Thyroid gland (tissue), 4 donors: ENCODE measurements at regions not wholly inside any gene's neighbourhood (a gene's known extent, or its start where the extent isn't known, plus 50 kb on each side); places are given as distances from the start of the nearest gene placed in this dataset.

Experiments used
- DNase-seq, 2 donors: peaks; one replicate each; pipeline ENCODE4 v3.0.0-alpha.2; 2019
- H3K27ac ChIP-seq, 3 donors: fragments of 200-600 bp; sonication (generic); 1 replicate in 2 of 3; 2 replicates in 1 of 3; pipeline ENCODE4 v1.5.1; 2016 to 2019; ENCODE audit warnings: mild to moderate bottlenecking in 1 of 3, moderate library complexity in 1 of 3
- H3K27me3 ChIP-seq: fragments of 200-600 bp; sonication (generic); one replicate; pipeline ENCODE4 v1.5.1; 2019
- H3K36me3 ChIP-seq, 2 donors: fragments of 200-600 bp; sonication (generic); one replicate each; pipeline ENCODE4 v1.5.1; 2016 to 2019
- H3K4me1 ChIP-seq, 2 donors: fragments of 200-600 bp; sonication (generic); one replicate each; pipeline ENCODE4 v1.5.1; 2017 to 2019
- H3K4me3 ChIP-seq, 3 donors: fragments of 200-600 bp; sonication (generic); replicated peaks in 1 of 3; 1 replicate in 2 of 3; 2 replicates in 1 of 3; pipeline ENCODE4 v1.5.1; 2016; ENCODE audit warnings: mild to moderate bottlenecking in 1 of 3
- H3K9me3 ChIP-seq: fragments of 200-600 bp; sonication (generic); one replicate; pipeline ENCODE4 v1.5.1; 2017
- CTCF ChIP-seq, 6 experiments: fragments of 200-600 bp in 3 of 6; fragments of 450-650 bp in 3 of 6; sonication (generic) in 3 of 6; IDR thresholded peaks; one replicate each; pipeline ENCODE4 v1.5.1; 2016 to 2019; ENCODE audit warnings: antibody characterized with exemption in 6 of 6, mild to moderate bottlenecking in 2 of 6, inconsistent platforms in 1 of 6, moderate library complexity in 1 of 6
- POLR2A ChIP-seq, 2 donors: fragments of 450-650 bp; IDR thresholded peaks; one replicate each; pipeline ENCODE4 v1.6.1; 2017; ENCODE audit warnings: antibody characterized with exemption in 2 of 2, mild to moderate bottlenecking in 2 of 2, moderate library complexity in 1 of 2
- WGBS, 2 donors: methylation state at CpG; one replicate each; pipeline ENCODE4 v1.1.5; 2017; 5-methylcytosine and 5-hydroxymethylcytosine counted together
- intact Hi-C: fragments of 100-400 bp; cut with DNase I; formaldehyde crosslinking; loops from one replicate; pipeline ENCODE4 v1.15.1; 2023

GRCh38 chr5:145637396-145637795 is 197.7 kb downstream of the PRELID2 start:
- Histone ChIP-seq H3K9me3 (no peaks in the 10 kb centered on the region), H3K4me3 (no peak overlapping the region), H3K27me3 (no peaks in the 10 kb centered on the region), H3K36me3 (no peaks in the 10 kb centered on the region), H3K27ac (no peak overlapping the region), H3K4me1 (no peaks in the 10 kb centered on the region)
- intact Hi-C loops = no loop called here
- no peak for DNase-seq
- TF ChIP-seq CTCF (IDR thresholded peaks at IDR 0.05) = no peak
- no peak for TF ChIP-seq POLR2A (IDR thresholded peaks at IDR 0.05)

DNA sequence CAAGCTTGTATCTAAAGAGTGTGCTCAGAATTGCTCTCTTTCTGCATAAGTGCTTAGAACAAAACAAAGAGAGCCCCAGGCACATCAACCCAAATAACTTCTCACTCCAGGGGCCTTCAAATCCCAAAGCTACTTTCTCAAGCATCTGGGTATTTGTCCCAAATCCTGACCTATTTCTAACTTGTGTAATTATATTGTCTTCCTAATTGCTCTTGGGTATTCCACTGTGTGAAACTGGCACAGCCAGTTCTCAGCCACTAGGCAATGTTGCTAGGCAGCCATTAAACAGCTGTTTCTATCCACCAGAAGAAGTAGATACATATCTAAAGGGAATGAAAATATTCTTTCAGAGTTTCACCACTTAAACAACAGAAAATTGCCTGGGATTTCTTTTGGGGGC is 198.8 kb downstream of the PRELID2 start:
- intact Hi-C loops = no loop called here

GRCh38 chr5:145633474-145633873 is 201.7 kb downstream of the PRELID2 start:
- TF ChIP-seq POLR2A (IDR thresholded peaks at IDR 0.05) (no peak), CTCF (IDR thresholded peaks at IDR 0.05) (no peak)
- 95 to 96% methylated on average over 3 of the region's 3 CpGs for WGBS, 2 donors
- Histone ChIP-seq H3K36me3 (no peaks in the 10 kb centered on the region), H3K4me1 (no peaks in the 10 kb centered on the region), H3K4me3 (no peak overlapping the region), H3K27ac (no peak overlapping the region), H3K27me3 (no peaks in the 10 kb centered on the region), H3K9me3 (no peaks in the 10 kb centered on the region)
- DNase-seq = no peak
- intact Hi-C loops = no loop called here

More for the DNA sequence above, 198.8 kb downstream of the PRELID2 start:
- TF ChIP-seq CTCF (IDR thresholded peaks at IDR 0.05) (no peak), POLR2A (IDR thresholded peaks at IDR 0.05) (no peak)
- no peak overlapping the region for H3K27ac ChIP-seq
- no peaks in the 10 kb centered on the region for H3K27me3 ChIP-seq
- H3K4me1 ChIP-seq = no peaks in the 10 kb centered on the region
- no peaks in the 10 kb centered on the region for H3K9me3 ChIP-seq
- H3K36me3 ChIP-seq = no peaks in the 10 kb centered on the region
- no peak for DNase-seq
- H3K4me3 ChIP-seq = no peak overlapping the region

GRCh38 chr5:145632701-145633100 is 202.4 kb downstream of the PRELID2 start:
- Histone ChIP-seq H3K36me3 (no peaks in the 10 kb centered on the region), H3K4me1 (no peaks in the 10 kb centered on the region), H3K27ac (no peak overlapping the region), H3K27me3 (no peaks in the 10 kb centered on the region), H3K4me3 (no peak overlapping the region), H3K9me3 (no peaks in the 10 kb centered on the region)
- TF ChIP-seq POLR2A (IDR thresholded peaks at IDR 0.05) = no peak
- no peak for TF ChIP-seq CTCF (IDR thresholded peaks at IDR 0.05)
- WGBS, 2 donors = 71 to 82% methylated on average over 1 of the region's 1 CpG
- DNase-seq = no peak
- intact Hi-C loops = no loop called here

DNA sequence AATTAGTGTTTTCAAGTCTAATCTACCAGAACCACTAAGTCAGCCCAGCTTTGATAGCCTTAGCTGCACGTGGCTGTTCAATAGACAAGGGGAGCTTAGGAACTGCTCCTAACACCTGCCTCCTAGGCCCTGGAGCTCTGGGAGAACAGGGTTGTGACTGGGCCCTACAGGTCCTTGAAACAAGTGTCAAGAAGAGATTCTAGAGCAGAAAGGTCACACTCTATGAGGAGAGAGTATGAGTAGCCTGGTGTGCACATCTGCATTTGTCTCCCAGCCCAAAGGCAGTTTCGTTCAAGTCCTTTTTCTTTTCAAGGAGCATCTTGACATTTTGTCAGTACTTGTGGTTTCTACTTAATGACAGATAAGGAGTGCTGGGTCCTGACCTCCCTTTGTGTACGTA is 206.1 kb downstream of the PRELID2 start:
- Histone ChIP-seq H3K4me3 (no peak overlapping the region), H3K27me3 (no peaks in the 10 kb centered on the region), H3K36me3 (no peaks in the 10 kb centered on the region), H3K9me3 (no peaks in the 10 kb centered on the region), H3K4me1 (no peaks in the 10 kb centered on the region), H3K27ac (no peak overlapping the region)
- intact Hi-C loops = no loop called here
- DNase-seq = no peak
- TF ChIP-seq CTCF (IDR thresholded peaks at IDR 0.05) (no peak), POLR2A (IDR thresholded peaks at IDR 0.05) (no peak)
- WGBS, 2 donors = 45 to 54% methylated on average over 3 of the region's 3 CpGs
